ENCODE measurements at regions not wholly inside any gene's neighbourhood (a gene's known extent, or its start where the extent isn't known, plus 50 kb on each side); places are given as distances from the start of the nearest gene placed in this dataset.
"Not testable (repeated sequence)": the region's sequence is repeated elsewhere in the genome, so short reads cannot be mapped to it uniquely, and the experiment has no call there.

- DNase-seq (ENCODE audit: low read depth): no peak
These were observed 67.9 kb upstream of the HECW1 start for GRCh38 chr7:43044511-43044910.

- DNase-seq (ENCODE audit: low read depth): no peak
These were observed 58.3 kb upstream of the HECW1 start for GRCh38 chr7:43054052-43054722.

GRCh38 chr7:43057141-43057540, 55.3 kb upstream of the HECW1 start:
- DNase-seq (ENCODE audit: low read depth): no peak

- DNase-seq (ENCODE audit: low read depth): no peak
These were observed 54.0 kb upstream of the HECW1 start for GRCh38 chr7:43058271-43059066.

GRCh38 chr7:43059067-43059600, 53.3 kb upstream of the HECW1 start:
- DNase-seq (ENCODE audit: low read depth): not testable (repeated sequence)

Data from myocyte (in vitro differentiated cells).